Fibroblast of upper back skin (primary cell): ENCODE measurements at regions not wholly inside any gene's neighbourhood (a gene's known extent, or its start where the extent isn't known, plus 50 kb on each side); places are given as distances from the start of the nearest gene placed in this dataset.
A peak's percentile ranks its signal among the peaks of the same experiment; 100 is the strongest.

Source experiments
- DNase-seq: peaks from one replicate; pipeline ENCODE4 v3.0.0-alpha.2; 2013

- peak; percentile 82 for DNase-seq
These were observed 173.0 kb downstream of the NTMT2 start for GRCh38 chr1:170318736-170319135.

- peak; percentile 94 for DNase-seq
These were observed 175.4 kb downstream of the NTMT2 start for GRCh38 chr1:170321113-170321512.

- DNase-seq = peak; percentile 75
These were observed 180.4 kb downstream of the NTMT2 start for GRCh38 chr1:170326186-170326585.

- DNase-seq = no peak
These were observed 187.0 kb downstream of the NTMT2 start for GRCh38 chr1:170332801-170333200.

GRCh38 chr1:170337413-170337994 is 191.7 kb downstream of the NTMT2 start:
- DNase-seq = no peak

- DNase-seq = no peak
These were observed 192.4 kb upstream of the GORAB start for GRCh38 chr1:170339534-170339933.

GRCh38 chr1:170340308-170340707 is 191.7 kb upstream of the GORAB start:
- peak; percentile 90 for DNase-seq

- peak; percentile 56 for DNase-seq
These were observed 180.5 kb upstream of the GORAB start for GRCh38 chr1:170351366-170351946.

- no peak for DNase-seq
These were observed 177.7 kb upstream of the GORAB start for GRCh38 chr1:170354246-170354645.

GRCh38 chr1:170354690-170355089 is 177.3 kb upstream of the GORAB start:
- no peak for DNase-seq

- no peak for DNase-seq
These were observed 176.6 kb upstream of the GORAB start for GRCh38 chr1:170355267-170355801.

GRCh38 chr1:170356585-170356984 is 175.4 kb upstream of the GORAB start:
- no peak for DNase-seq

GRCh38 chr1:170357750-170358149 is 174.2 kb upstream of the GORAB start:
- no peak for DNase-seq

GRCh38 chr1:170360601-170361000 is 171.4 kb upstream of the GORAB start:
- DNase-seq = no peak

- no peak for DNase-seq
These were observed 166.6 kb upstream of the GORAB start for GRCh38 chr1:170365331-170365730.

GRCh38 chr1:170366980-170367379 is 165.0 kb upstream of the GORAB start:
- DNase-seq = no peak

- DNase-seq = no peak
These were observed 164.4 kb upstream of the GORAB start for GRCh38 chr1:170367615-170368014.

GRCh38 chr1:170369000-170369399 is 163.0 kb upstream of the GORAB start:
- DNase-seq = no peak

GRCh38 chr1:170369417-170369816 is 162.5 kb upstream of the GORAB start:
- no peak for DNase-seq

GRCh38 chr1:170370087-170370486 is 161.9 kb upstream of the GORAB start:
- DNase-seq = no peak

- DNase-seq = no peak
These were observed 156.8 kb upstream of the GORAB start for GRCh38 chr1:170375082-170375723.

- DNase-seq = peak; percentile 29
These were observed 155.1 kb upstream of the GORAB start for GRCh38 chr1:170376801-170377385.

- DNase-seq = no peak
These were observed 154.5 kb upstream of the GORAB start for GRCh38 chr1:170377440-170377839.
